ENCODE measurements at regions not wholly inside any gene's neighbourhood (a gene's known extent, or its start where the extent isn't known, plus 50 kb on each side); places are given as distances from the start of the nearest gene placed in this dataset.

- Histone ChIP-seq H3K27ac (ENCODE audit: poor library complexity, severe bottlenecking) (no peak overlapping the region), H3K27me3 (ENCODE audit: insufficient read depth, poor library complexity, severe bottlenecking) (no peaks in the 10 kb centered on the region), H3K4me3 (ENCODE audit: severe bottlenecking) (no peak overlapping the region), H3K36me3 (ENCODE audit: low read depth) (no peaks in the 10 kb centered on the region), H3K4me1 (ENCODE audit: insufficient read depth, poor library complexity, severe bottlenecking) (peaks cover 15% of the 10 kb centered on the region), H3K9me3 (ENCODE audit: severe bottlenecking) (no peaks in the 10 kb centered on the region)
- no peak for TF ChIP-seq CTCF (IDR thresholded peaks at IDR 0.05; ENCODE audit: poor library complexity, severe bottlenecking)
- ATAC-seq (ENCODE audit: low read depth) (peak; percentile 84), DNase-seq (ENCODE audit: low spot score) (no peak)
Observed at GRCh38 chr6:21992178-21992967, 304.5 kb downstream of the PRL start.

GRCh38 chr6:21993841-21994240 is 303.0 kb downstream of the PRL start:
- Histone ChIP-seq H3K27ac (ENCODE audit: poor library complexity, severe bottlenecking) (no peak overlapping the region), H3K9me3 (ENCODE audit: severe bottlenecking) (no peaks in the 10 kb centered on the region), H3K4me3 (ENCODE audit: severe bottlenecking) (no peak overlapping the region), H3K27me3 (ENCODE audit: insufficient read depth, poor library complexity, severe bottlenecking) (no peaks in the 10 kb centered on the region), H3K4me1 (ENCODE audit: insufficient read depth, poor library complexity, severe bottlenecking) (peaks cover 11% of the 10 kb centered on the region), H3K36me3 (ENCODE audit: low read depth) (no peaks in the 10 kb centered on the region)
- DNase-seq (ENCODE audit: low spot score): no peak
- TF ChIP-seq CTCF (IDR thresholded peaks at IDR 0.05; ENCODE audit: poor library complexity, severe bottlenecking): no peak
- ATAC-seq (ENCODE audit: low read depth): no peak

DNA sequence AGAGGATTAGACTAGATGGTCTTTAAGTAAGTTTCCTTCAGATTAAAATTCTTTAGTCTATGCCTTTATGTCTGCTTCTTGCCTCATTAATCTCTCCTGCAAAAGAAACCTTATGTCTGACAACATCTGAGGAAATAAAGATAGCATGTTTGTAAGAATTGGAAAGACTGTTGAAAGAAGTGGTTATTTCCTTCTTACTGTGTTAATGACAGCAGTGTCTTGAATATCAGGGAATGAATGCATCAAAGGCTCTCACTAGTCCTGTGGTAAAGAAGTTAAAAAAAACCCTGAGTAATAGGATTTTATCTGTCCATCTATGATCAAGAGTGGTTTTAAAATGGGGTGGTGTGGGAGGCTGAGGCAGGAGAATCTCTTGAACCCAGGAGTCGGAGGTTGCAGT is 302.0 kb downstream of the PRL start:
- ATAC-seq (ENCODE audit: low read depth): no peak
- no peak for DNase-seq (ENCODE audit: low spot score)
- Histone ChIP-seq H3K4me1 (ENCODE audit: insufficient read depth, poor library complexity, severe bottlenecking) (peaks cover 11% of the 10 kb centered on the region), H3K27me3 (ENCODE audit: insufficient read depth, poor library complexity, severe bottlenecking) (no peaks in the 10 kb centered on the region), H3K4me3 (ENCODE audit: severe bottlenecking) (no peak overlapping the region), H3K27ac (ENCODE audit: poor library complexity, severe bottlenecking) (no peak overlapping the region), H3K36me3 (ENCODE audit: low read depth) (no peaks in the 10 kb centered on the region), H3K9me3 (ENCODE audit: severe bottlenecking) (no peaks in the 10 kb centered on the region)
- no peak for TF ChIP-seq CTCF (IDR thresholded peaks at IDR 0.05; ENCODE audit: poor library complexity, severe bottlenecking)

- Histone ChIP-seq H3K4me1 (ENCODE audit: insufficient read depth, poor library complexity, severe bottlenecking) (peaks cover 11% of the 10 kb centered on the region), H3K4me3 (ENCODE audit: severe bottlenecking) (no peak overlapping the region), H3K36me3 (ENCODE audit: low read depth) (no peaks in the 10 kb centered on the region), H3K27ac (ENCODE audit: poor library complexity, severe bottlenecking) (no peak overlapping the region), H3K27me3 (ENCODE audit: insufficient read depth, poor library complexity, severe bottlenecking) (no peaks in the 10 kb centered on the region), H3K9me3 (ENCODE audit: severe bottlenecking) (no peaks in the 10 kb centered on the region)
- DNase-seq (ENCODE audit: low spot score) (no peak), ATAC-seq (ENCODE audit: low read depth) (no peak)
- TF ChIP-seq CTCF (IDR thresholded peaks at IDR 0.05; ENCODE audit: poor library complexity, severe bottlenecking): no peak
Observed at GRCh38 chr6:21995318-21995717, 301.5 kb downstream of the PRL start.

DNA sequence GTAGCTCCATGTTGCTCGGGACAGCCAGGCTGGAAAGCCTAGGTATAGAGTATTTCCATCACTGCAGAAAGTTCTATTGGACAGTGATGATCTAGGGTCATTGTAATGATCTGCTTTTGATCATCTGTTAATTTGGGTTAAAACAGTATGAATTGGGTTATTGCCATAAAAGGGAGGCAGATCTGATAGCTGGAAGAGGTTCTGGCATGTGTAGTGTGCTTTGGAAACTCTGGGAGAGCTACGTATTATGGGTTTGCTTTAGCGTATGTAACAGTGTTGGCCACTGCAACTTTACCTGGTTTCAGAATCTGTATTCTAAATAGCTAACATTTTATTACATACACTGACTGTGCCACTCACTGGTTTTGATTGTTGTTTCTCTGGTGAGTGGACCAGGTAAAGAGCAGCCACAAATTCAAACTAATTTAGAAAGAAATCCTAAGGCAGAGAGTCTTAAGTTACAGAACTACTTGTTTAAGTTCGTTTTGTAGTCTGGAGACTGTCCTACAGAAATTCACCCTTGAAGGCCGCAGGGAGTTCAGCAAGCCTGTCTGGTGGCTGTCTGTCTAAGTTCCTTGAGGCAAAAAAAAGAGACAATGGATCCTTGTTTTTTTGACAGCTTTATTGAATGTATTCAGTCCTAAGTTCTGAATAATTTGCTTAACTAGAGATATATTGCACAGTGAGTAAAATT is 300.3 kb downstream of the PRL start:
- Histone ChIP-seq H3K9me3 (ENCODE audit: severe bottlenecking) (no peaks in the 10 kb centered on the region), H3K27me3 (ENCODE audit: insufficient read depth, poor library complexity, severe bottlenecking) (no peaks in the 10 kb centered on the region), H3K27ac (ENCODE audit: poor library complexity, severe bottlenecking) (peak overlapping the region; percentile 45), H3K4me1 (ENCODE audit: insufficient read depth, poor library complexity, severe bottlenecking) (peaks cover 11% of the 10 kb centered on the region), H3K36me3 (ENCODE audit: low read depth) (no peaks in the 10 kb centered on the region), H3K4me3 (ENCODE audit: severe bottlenecking) (no peak overlapping the region)
- ATAC-seq (ENCODE audit: low read depth) (peak; percentile 33; the same call in 2 of the 3 replicates), DNase-seq (ENCODE audit: low spot score) (no peak)
- no peak for TF ChIP-seq CTCF (IDR thresholded peaks at IDR 0.05; ENCODE audit: poor library complexity, severe bottlenecking)

Data from RWPE2 (cell line).